ENCODE measurements at regions not wholly inside any gene's neighbourhood (a gene's known extent, or its start where the extent isn't known, plus 50 kb on each side); places are given as distances from the start of the nearest gene placed in this dataset.

DNA sequence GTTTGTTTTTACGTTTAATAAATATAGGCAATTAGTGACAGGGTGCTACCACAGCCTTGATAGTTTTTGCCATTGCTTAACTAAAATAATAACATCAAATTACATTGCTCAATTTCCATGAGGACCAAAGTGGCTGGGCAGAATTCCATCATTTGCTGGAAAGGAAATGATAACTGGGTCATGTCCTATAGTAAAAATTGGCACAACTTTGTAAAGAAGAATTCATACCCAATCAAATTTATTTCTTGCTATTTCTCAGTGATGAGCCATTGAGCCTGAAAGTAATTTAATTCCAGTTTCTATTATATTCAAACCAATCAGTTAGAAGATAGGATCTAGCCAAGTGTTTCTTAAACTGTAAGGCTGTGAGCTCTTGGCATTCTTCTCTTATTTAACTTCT, 102.2 kb upstream of the CTTNBP2 start:
- Histone ChIP-seq H3K36me3 (ENCODE audit: insufficient read depth, low read depth, low read length) (no peaks in the 10 kb centered on the region), H3K9ac (ENCODE audit: low read depth, low read length) (no peak overlapping the region)

DNA sequence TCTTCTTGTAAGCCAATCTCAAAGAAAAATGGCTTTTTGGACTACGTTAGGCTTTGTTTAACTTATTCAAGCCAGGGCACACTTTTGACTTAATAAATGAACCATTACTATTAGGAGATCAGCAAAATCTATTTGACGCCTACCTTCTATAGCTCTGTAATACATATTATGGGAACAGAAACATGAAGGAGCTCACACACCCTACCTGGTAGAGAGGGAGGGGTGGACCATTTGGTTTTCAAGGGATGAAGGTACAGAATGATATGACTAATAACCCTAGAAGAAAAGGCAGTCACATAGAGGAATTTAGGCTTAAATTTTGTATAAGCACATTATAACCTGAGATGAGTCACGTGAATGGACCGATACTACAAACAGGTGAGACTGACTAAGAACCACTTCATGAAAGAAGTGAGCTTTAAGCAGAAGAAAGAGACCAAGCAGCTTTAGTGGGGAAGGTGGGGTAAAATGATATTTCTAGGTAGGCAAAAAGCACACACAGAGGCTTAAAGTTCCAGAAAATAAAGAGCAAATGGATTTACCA, 106.8 kb upstream of the CTTNBP2 start:
- Histone ChIP-seq H3K9ac (ENCODE audit: low read depth, low read length) (no peak overlapping the region), H3K4me1 (ENCODE audit: insufficient read depth, low read length) (no peaks in the 10 kb centered on the region), H3K27ac (ENCODE audit: low read length) (no peak overlapping the region), H3K36me3 (ENCODE audit: insufficient read depth, low read depth, low read length) (no peaks in the 10 kb centered on the region), H3K4me3 (ENCODE audit: low read length) (no peak overlapping the region), H3K27me3 (ENCODE audit: insufficient read depth, low read length) (no peaks in the 10 kb centered on the region), H3K9me3 (ENCODE audit: insufficient read depth, low read depth, low read length) (no peaks in the 10 kb centered on the region)

More for the DNA sequence above, 102.2 kb upstream of the CTTNBP2 start:
- Histone ChIP-seq H3K27ac (ENCODE audit: low read length) (no peak overlapping the region), H3K27me3 (ENCODE audit: insufficient read depth, low read length) (no peaks in the 10 kb centered on the region), H3K4me1 (ENCODE audit: insufficient read depth, low read length) (no peaks in the 10 kb centered on the region), H3K9me3 (ENCODE audit: insufficient read depth, low read depth, low read length) (no peaks in the 10 kb centered on the region), H3K4me3 (ENCODE audit: low read length) (no peak overlapping the region)

- no peaks in the 10 kb centered on the region for H3K9me3 ChIP-seq (ENCODE audit: insufficient read depth, low read depth, low read length)
- H3K36me3 ChIP-seq (ENCODE audit: insufficient read depth, low read depth, low read length) = no peaks in the 10 kb centered on the region
- H3K9ac ChIP-seq (ENCODE audit: low read depth, low read length) = no peak overlapping the region
- H3K4me1 ChIP-seq (ENCODE audit: insufficient read depth, low read length) = no peaks in the 10 kb centered on the region
- H3K27ac ChIP-seq (ENCODE audit: low read length) = no peak overlapping the region
- H3K27me3 ChIP-seq (ENCODE audit: insufficient read depth, low read length) = no peaks in the 10 kb centered on the region
- no peak overlapping the region for H3K4me3 ChIP-seq (ENCODE audit: low read length)
Measured at GRCh38 chr7:117982071-117983055, 109.1 kb upstream of the CTTNBP2 start.

DNA sequence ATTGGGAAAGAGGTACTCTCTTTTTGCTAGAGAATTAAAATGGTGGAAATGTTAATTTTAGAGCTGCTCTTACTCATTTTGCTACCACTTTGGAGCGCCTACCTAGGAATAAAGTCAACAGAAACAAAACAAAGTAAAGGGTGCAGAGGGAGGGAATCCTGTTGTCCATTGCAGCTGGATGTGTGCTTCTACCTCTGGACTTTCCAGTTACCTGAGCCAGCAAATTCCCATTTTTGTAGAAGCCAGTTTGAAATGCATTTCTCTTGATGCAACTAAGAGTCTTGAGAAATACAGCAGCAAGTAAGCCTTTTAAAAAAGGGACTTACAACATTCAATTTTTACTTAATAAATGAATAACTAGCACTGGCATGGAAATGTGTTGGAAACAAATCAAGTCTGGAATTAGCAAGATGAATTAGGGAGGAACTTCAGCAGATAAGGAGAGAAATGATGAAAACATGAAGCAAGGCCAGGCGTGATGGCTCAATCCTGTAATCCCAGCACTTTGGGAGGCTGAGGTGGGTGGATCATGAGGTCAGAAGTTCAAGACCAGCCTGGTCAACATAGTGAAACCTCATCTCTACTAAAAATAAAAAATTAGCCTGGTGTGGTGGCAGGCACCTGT, 113.5 kb upstream of the CTTNBP2 start:
- H3K9me3 ChIP-seq (ENCODE audit: insufficient read depth, low read depth, low read length) = no peaks in the 10 kb centered on the region
- H3K4me1 ChIP-seq (ENCODE audit: insufficient read depth, low read length) = no peaks in the 10 kb centered on the region
- H3K27ac ChIP-seq (ENCODE audit: low read length) = no peak overlapping the region
- no peak overlapping the region for H3K9ac ChIP-seq (ENCODE audit: low read depth, low read length)
- H3K27me3 ChIP-seq (ENCODE audit: insufficient read depth, low read length) = no peaks in the 10 kb centered on the region
- no peaks in the 10 kb centered on the region for H3K36me3 ChIP-seq (ENCODE audit: insufficient read depth, low read depth, low read length)
- no peak overlapping the region for H3K4me3 ChIP-seq (ENCODE audit: low read length)

- H3K9ac ChIP-seq (ENCODE audit: low read depth, low read length) = no peak overlapping the region
- no peak overlapping the region for H3K4me3 ChIP-seq (ENCODE audit: low read length)
- H3K27ac ChIP-seq (ENCODE audit: low read length) = no peak overlapping the region
- no peaks in the 10 kb centered on the region for H3K27me3 ChIP-seq (ENCODE audit: insufficient read depth, low read length)
- no peaks in the 10 kb centered on the region for H3K4me1 ChIP-seq (ENCODE audit: insufficient read depth, low read length)
- H3K9me3 ChIP-seq (ENCODE audit: insufficient read depth, low read depth, low read length) = no peaks in the 10 kb centered on the region
- H3K36me3 ChIP-seq (ENCODE audit: insufficient read depth, low read depth, low read length) = no peaks in the 10 kb centered on the region
Measured at GRCh38 chr7:117990834-117991233, 117.6 kb upstream of the CTTNBP2 start.

DNA sequence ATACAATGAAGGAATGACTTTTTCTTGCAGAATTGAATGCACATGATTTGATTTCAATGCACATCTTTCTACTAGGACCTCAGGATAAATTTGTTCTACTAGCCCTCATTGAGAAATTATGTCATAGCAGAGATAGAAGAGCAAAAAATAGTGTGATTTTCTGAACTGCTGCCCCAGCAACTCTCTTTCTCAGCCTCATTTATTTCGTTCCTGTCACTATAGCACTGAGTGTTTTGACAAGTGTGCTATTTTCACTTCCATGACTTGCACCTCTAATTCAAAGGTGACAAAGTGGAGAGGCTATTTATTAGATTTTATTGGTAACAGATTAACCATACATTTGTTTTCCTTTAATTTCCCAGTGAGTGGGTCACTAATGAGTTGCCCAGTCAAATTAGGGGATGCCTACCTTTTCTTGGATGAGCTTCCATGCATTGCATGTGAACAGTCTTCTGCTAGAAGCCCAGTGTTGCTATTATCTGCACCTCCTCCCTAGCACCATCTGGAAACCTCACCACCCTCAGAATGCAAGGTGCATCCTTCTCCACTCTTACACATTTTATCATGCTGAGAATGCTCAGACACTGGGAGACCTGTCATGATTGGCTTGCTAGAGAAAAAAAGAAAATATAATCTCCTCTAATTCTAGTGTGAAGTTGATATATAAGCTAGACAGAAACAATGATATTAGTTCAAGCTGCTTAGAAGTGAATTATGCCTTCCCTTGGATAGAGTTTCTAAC, 119.6 kb upstream of the CTTNBP2 start:
- Histone ChIP-seq H3K9me3 (ENCODE audit: insufficient read depth, low read depth, low read length) (no peaks in the 10 kb centered on the region), H3K4me1 (ENCODE audit: insufficient read depth, low read length) (no peaks in the 10 kb centered on the region), H3K27me3 (ENCODE audit: insufficient read depth, low read length) (no peaks in the 10 kb centered on the region), H3K27ac (ENCODE audit: low read length) (no peak overlapping the region), H3K9ac (ENCODE audit: low read depth, low read length) (no peak overlapping the region), H3K4me3 (ENCODE audit: low read length) (no peak overlapping the region), H3K36me3 (ENCODE audit: insufficient read depth, low read depth, low read length) (no peaks in the 10 kb centered on the region)

- H3K4me1 ChIP-seq (ENCODE audit: insufficient read depth, low read length) = no peaks in the 10 kb centered on the region; the same call in 1 of the 2 replicates
- H3K27ac ChIP-seq (ENCODE audit: low read length) = no peak overlapping the region
- no peaks in the 10 kb centered on the region for H3K9me3 ChIP-seq (ENCODE audit: insufficient read depth, low read depth, low read length)
- no peaks in the 10 kb centered on the region for H3K36me3 ChIP-seq (ENCODE audit: insufficient read depth, low read depth, low read length)
- no peak overlapping the region for H3K9ac ChIP-seq (ENCODE audit: low read depth, low read length)
- no peak overlapping the region for H3K4me3 ChIP-seq (ENCODE audit: low read length)
- H3K27me3 ChIP-seq (ENCODE audit: insufficient read depth, low read length) = no peaks in the 10 kb centered on the region
Measured at GRCh38 chr7:117993377-117994003, 120.2 kb upstream of the CTTNBP2 start.

- Histone ChIP-seq H3K4me1 (ENCODE audit: insufficient read depth, low read length) (no peaks in the 10 kb centered on the region; the same call in 1 of the 2 replicates), H3K36me3 (ENCODE audit: insufficient read depth, low read depth, low read length) (no peaks in the 10 kb centered on the region), H3K27me3 (ENCODE audit: insufficient read depth, low read length) (no peaks in the 10 kb centered on the region), H3K4me3 (ENCODE audit: low read length) (no peak overlapping the region), H3K9ac (ENCODE audit: low read depth, low read length) (no peak overlapping the region), H3K9me3 (ENCODE audit: insufficient read depth, low read depth, low read length) (no peaks in the 10 kb centered on the region), H3K27ac (ENCODE audit: low read length) (no peak overlapping the region)
Measured at GRCh38 chr7:117995850-117996650, 122.8 kb upstream of the CTTNBP2 start.

DNA sequence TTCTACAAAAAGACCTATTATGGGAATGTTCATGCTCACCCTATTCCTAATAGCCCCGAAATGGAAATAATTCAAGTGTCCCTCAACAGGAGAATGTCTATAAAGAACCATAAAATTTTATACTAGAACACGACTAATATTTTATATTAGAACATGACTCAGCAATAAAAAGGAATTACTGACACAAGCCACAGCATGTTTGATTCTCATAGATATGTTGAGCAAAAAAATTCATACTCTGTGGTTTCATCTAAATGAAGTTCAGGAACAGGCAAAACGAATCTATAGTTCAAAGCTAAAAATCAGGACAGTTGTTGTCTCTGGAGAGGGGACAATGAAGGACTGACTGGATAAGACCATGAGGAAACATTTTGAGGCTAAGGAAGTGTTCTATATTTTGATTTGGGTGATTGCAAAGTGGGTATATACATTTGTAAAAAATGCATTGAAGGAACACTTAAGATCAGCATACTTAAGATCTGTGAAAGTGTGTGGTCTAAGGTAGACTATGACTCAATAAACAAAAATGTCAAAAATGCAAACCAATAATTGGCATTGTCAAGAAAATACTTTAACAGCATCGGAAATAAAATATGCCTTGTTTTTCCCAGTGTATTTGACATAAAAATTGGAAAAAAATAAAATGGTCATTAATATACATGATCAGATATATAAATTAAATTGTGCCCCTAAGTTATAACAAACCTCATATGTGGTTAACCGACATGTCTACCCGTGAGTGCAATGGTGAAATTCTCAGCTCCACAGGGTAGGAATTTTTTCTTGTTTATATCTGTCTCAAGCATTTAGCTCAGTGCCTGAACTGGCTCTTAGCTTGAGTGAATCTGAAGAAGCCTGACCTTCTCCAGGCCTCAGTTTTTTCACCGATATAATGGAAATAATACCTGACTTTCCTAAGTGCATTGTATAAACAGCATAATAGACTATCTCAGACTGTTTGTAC, 124.9 kb upstream of the CTTNBP2 start:
- Histone ChIP-seq H3K27ac (ENCODE audit: low read length) (no peak overlapping the region), H3K36me3 (ENCODE audit: insufficient read depth, low read depth, low read length) (no peaks in the 10 kb centered on the region), H3K27me3 (ENCODE audit: insufficient read depth, low read length) (no peaks in the 10 kb centered on the region), H3K9me3 (ENCODE audit: insufficient read depth, low read depth, low read length) (no peaks in the 10 kb centered on the region), H3K9ac (ENCODE audit: low read depth, low read length) (no peak overlapping the region), H3K4me3 (ENCODE audit: low read length) (no peak overlapping the region), H3K4me1 (ENCODE audit: insufficient read depth, low read length) (no peaks in the 10 kb centered on the region; the same call in 1 of the 2 replicates)

Data from iPS-20b (cell line).